H1 (cell line): ENCODE measurements at regions not wholly inside any gene's neighbourhood (a gene's known extent, or its start where the extent isn't known, plus 50 kb on each side); places are given as distances from the start of the nearest gene placed in this dataset.

Source experiments
- CTCF ChIA-PET: fragments of 300-600 bp; sonication (Branson Sonifier 250); formaldehyde crosslinking; loops from one replicate; lab custom pipeline; 2021; ENCODE audit not compliant: partially characterized antibody; lab: Charles Lee
- POLR2A ChIA-PET: fragments of 300-600 bp; sonication (Branson Sonifier 250); formaldehyde crosslinking; loops from one replicate; lab custom pipeline; 2021; ENCODE audit warnings: inconsistent platforms; ENCODE audit not compliant: partially characterized antibody; lab: Charles Lee
- DNase-seq, 2 experiments: peaks; one replicate each; pipeline versions ENCODE4 v3.0.0 to v3.0.0-alpha.2; 2010 to 2022; ENCODE audit warnings: low spot score in 2 of 2, low read depth in 1 of 2, mixed read lengths in 1 of 2
- FAIRE-seq: peaks from 2 replicates; lab custom pipeline; 2011; peaks lifted over from hg19 to GRCh38; lab: Jason Lieb, UNC
- H2AFZ ChIP-seq: 2 replicates; pipeline ENCODE4 v1.8.1; 2012; ENCODE audit warnings: low read length, inconsistent platforms
- H2AK5ac ChIP-seq: 2 replicates; pipeline ENCODE4 v1.6.1; 2013; ENCODE audit warnings: low read depth, low read length
- H2BK120ac ChIP-seq: replicated peaks from 2 replicates; pipeline ENCODE3; 2013; ENCODE audit warnings: low read depth, low read length, inconsistent platforms
- H2BK12ac ChIP-seq: 2 replicates; pipeline ENCODE4 v1.6.1; 2013; ENCODE audit warnings: low read depth, low read length
- H2BK15ac ChIP-seq: 2 replicates; pipeline ENCODE4 v1.6.1; 2013; ENCODE audit warnings: low read length
- H2BK20ac ChIP-seq: 2 replicates; pipeline ENCODE4 v1.6.1; 2013; ENCODE audit warnings: low read length
- H2BK5ac ChIP-seq: 2 replicates; pipeline ENCODE4 v1.6.1; 2013; ENCODE audit warnings: low read depth, low read length
- H3K14ac ChIP-seq: 2 replicates; pipeline ENCODE4 v1.6.1; 2013; ENCODE audit warnings: inconsistent platforms; ENCODE audit not compliant: insufficient read length
- H3K18ac ChIP-seq: 2 replicates; pipeline ENCODE4 v1.6.1; 2013; ENCODE audit warnings: low read length; ENCODE audit errors: extremely low read depth
- H3K23ac ChIP-seq: 2 replicates; pipeline ENCODE4 v1.6.1; 2013; ENCODE audit warnings: inconsistent platforms; ENCODE audit not compliant: insufficient read length
- H3K23me2 ChIP-seq: 2 replicates; pipeline ENCODE4 v1.6.1; 2013; ENCODE audit warnings: low read depth, low read length
- H3K27ac ChIP-seq: 2 replicates; pipeline ENCODE4 v1.6.1; 2011; ENCODE audit warnings: low read depth, low read length, inconsistent platforms
- H3K27me3 ChIP-seq, 4 experiments: replicated peaks in 1 of 4; 1 replicate in 1 of 4; 2 replicates in 3 of 4; pipeline versions ENCODE4 v1.6.1 to v1.8.1; 2011 to 2013; ENCODE audit warnings: low read length in 3 of 4, mild to moderate bottlenecking in 3 of 4, inconsistent platforms in 2 of 4, mixed read lengths in 2 of 4, moderate library complexity in 1 of 4; ENCODE audit not compliant: control insufficient read depth in 3 of 4, insufficient read depth in 3 of 4; ENCODE audit errors: extremely low read depth in 1 of 4
- H3K36me3 ChIP-seq, 4 experiments: 2 replicates each; pipeline versions ENCODE4 v1.6.1 to v1.8.1; 2011 to 2013; ENCODE audit warnings: mild to moderate bottlenecking in 4 of 4, low read length in 3 of 4, moderate library complexity in 2 of 4, control low read depth in 1 of 4, inconsistent platforms in 1 of 4; ENCODE audit not compliant: insufficient read depth in 4 of 4, control insufficient read depth in 2 of 4
- H3K4ac ChIP-seq: replicated peaks from 2 replicates; pipeline ENCODE3; 2013; ENCODE audit warnings: low read length, low read depth, mixed read lengths, inconsistent platforms; ENCODE audit not compliant: insufficient read length
- H3K4me1 ChIP-seq, 4 experiments: replicated peaks in 1 of 4; 1 replicate in 1 of 4; 2 replicates in 3 of 4; pipeline versions ENCODE4 v1.6.1 to v1.8.1; 2011 to 2013; ENCODE audit warnings: low read length in 3 of 4, inconsistent platforms in 2 of 4, mixed read lengths in 1 of 4; ENCODE audit not compliant: insufficient read depth in 4 of 4, control insufficient read depth in 3 of 4
- H3K4me2 ChIP-seq, 2 experiments: 2 replicates each; pipeline versions ENCODE4 v1.6.1 to v1.8.1; 2011 to 2013; ENCODE audit warnings: low read depth in 2 of 2, low read length in 2 of 2, control low read depth in 1 of 2, inconsistent platforms in 1 of 2, mild to moderate bottlenecking in 1 of 2; ENCODE audit not compliant: insufficient read depth in 1 of 2
- H3K4me3 ChIP-seq, 4 experiments: fragments of 200-600, 300-600 bp in 1 of 4; sonication (generic), shearing (Covaris generic), sonication (Bioruptor Twin) in 1 of 4; 2 replicates each; pipeline versions ENCODE4 v1.5.1 to v1.8.1; 2011 to 2016; ENCODE audit warnings: low read length in 4 of 4, low read depth in 3 of 4, control low read depth in 2 of 4, inconsistent platforms in 2 of 4, mild to moderate bottlenecking in 2 of 4, mixed read lengths in 1 of 4, moderate library complexity in 1 of 4; ENCODE audit not compliant: insufficient read depth in 2 of 4; ENCODE audit errors: extremely low read depth in 1 of 4
- H3K56ac ChIP-seq: replicated peaks from 2 replicates; pipeline ENCODE3; 2013; ENCODE audit warnings: low read depth, mild to moderate bottlenecking, mixed read lengths, low read length, inconsistent platforms; ENCODE audit not compliant: insufficient read length
- H3K79me1 ChIP-seq: 2 replicates; pipeline ENCODE4 v1.6.1; 2013; ENCODE audit warnings: low read depth, low read length, control low read depth
- H3K79me2 ChIP-seq, 2 experiments: 2 replicates each; pipeline versions ENCODE4 v1.6.1 to v1.8.1; 2012 to 2013; ENCODE audit warnings: low read length in 2 of 2, mild to moderate bottlenecking in 2 of 2, inconsistent platforms in 1 of 2; ENCODE audit not compliant: insufficient read depth in 2 of 2, control insufficient read depth in 1 of 2
- H3K9ac ChIP-seq, 4 experiments: replicated peaks in 1 of 4; 1 replicate in 1 of 4; 2 replicates in 3 of 4; pipeline versions ENCODE4 v1.6.1 to v1.8.1; 2011 to 2013; ENCODE audit warnings: low read depth in 3 of 4, low read length in 3 of 4, control low read depth in 2 of 4, mild to moderate bottlenecking in 2 of 4, moderate library complexity in 2 of 4, inconsistent platforms in 1 of 4; ENCODE audit errors: extremely low read depth in 1 of 4
- H3K9me3 ChIP-seq, 2 experiments: 2 replicates each; pipeline versions ENCODE4 v1.6.1 to v1.8.1; 2012 to 2013; ENCODE audit warnings: mild to moderate bottlenecking in 2 of 2, moderate library complexity in 2 of 2, control low read depth in 1 of 2, inconsistent platforms in 1 of 2, low read depth in 1 of 2, low read length in 1 of 2, mixed read lengths in 1 of 2; ENCODE audit not compliant: insufficient read depth in 2 of 2
- H4K20me1 ChIP-seq, 2 experiments: replicated peaks in 1 of 2; 2 replicates each; pipeline versions ENCODE3 to v1.8.1; 2011 to 2013; ENCODE audit warnings: inconsistent platforms in 2 of 2, low read length in 2 of 2, mild to moderate bottlenecking in 1 of 2; ENCODE audit not compliant: insufficient read depth in 2 of 2, control insufficient read depth in 1 of 2
- H4K5ac ChIP-seq: 2 replicates; pipeline ENCODE4 v1.6.1; 2013; ENCODE audit warnings: low read length, low read depth, mixed read lengths, inconsistent platforms; ENCODE audit not compliant: insufficient read length
- H4K8ac ChIP-seq: 2 replicates; pipeline ENCODE4 v1.8.0; 2013; ENCODE audit warnings: mild to moderate bottlenecking, moderate library complexity, low read length, inconsistent platforms; ENCODE audit not compliant: insufficient read depth; ENCODE audit errors: extremely low read depth
- H4K91ac ChIP-seq: replicated peaks from 2 replicates; pipeline ENCODE3; 2013; ENCODE audit warnings: low read length, mixed read lengths, inconsistent platforms; ENCODE audit not compliant: insufficient read length
- CBX8 ChIP-seq: fragments of 300-800, 300-1000 bp; sonication (generic); IDR thresholded peaks from 2 replicates; pipeline ENCODE4 v1.7.1; 2016; ENCODE audit warnings: low read depth, low read length, borderline replicate concordance
- CHD2 ChIP-seq: IDR thresholded peaks from 2 replicates; pipeline ENCODE4 v1.6.1; 2012; ENCODE audit warnings: low read length, improper control_type of control experiment
- EP300 ChIP-seq, 2 experiments: IDR thresholded peaks; 1 replicate in 1 of 2; 2 replicates in 1 of 2; pipeline ENCODE4 v1.6.1; 2011 to 2012; ENCODE audit warnings: low read depth in 2 of 2, low read length in 2 of 2, mild to moderate bottlenecking in 2 of 2, borderline replicate concordance in 1 of 2, inconsistent platforms in 1 of 2, moderate library complexity in 1 of 2
- FOSL1 ChIP-seq: IDR thresholded peaks from 2 replicates; pipeline ENCODE4 v1.6.1; 2011; ENCODE audit warnings: mild to moderate bottlenecking, low read depth, low read length, moderate library complexity; ENCODE audit not compliant: insufficient read depth
- MAFK ChIP-seq: IDR thresholded peaks from 2 replicates; pipeline ENCODE4 v1.6.1; 2012; ENCODE audit warnings: low read depth, mild to moderate bottlenecking, improper control_type of control experiment, low read length
- NRF1 ChIP-seq: IDR thresholded peaks from 2 replicates; pipeline ENCODE4 v1.6.1; 2011; ENCODE audit warnings: mild to moderate bottlenecking, low read depth, low read length, improper control_type of control experiment
- RAD21 ChIP-seq, 2 experiments: IDR thresholded peaks in 1 of 2; conservative IDR thresholded peaks in 1 of 2; 2 replicates each; pipeline ENCODE4 v1.6.1; 2011; ENCODE audit warnings: low read depth in 2 of 2, low read length in 2 of 2, improper control_type of control experiment in 1 of 2, inconsistent platforms in 1 of 2, mild to moderate bottlenecking in 1 of 2, moderate library complexity in 1 of 2
- RNF2 ChIP-seq: fragments of 200-900, 300-1000 bp; sonication (generic); IDR thresholded peaks from 2 replicates; pipeline ENCODE4 v1.7.1; 2016; ENCODE audit warnings: borderline replicate concordance, low read depth, mild to moderate bottlenecking, antibody characterized with exemption, low read length; ENCODE audit not compliant: poor library complexity, severe bottlenecking; ENCODE audit errors: missing control alignments
- TAF7 ChIP-seq: optimal IDR thresholded peaks from 2 replicates; pipeline ENCODE3; 2011; ENCODE audit warnings: low read depth, mild to moderate bottlenecking, inconsistent platforms, low read length, moderate library complexity, borderline replicate concordance
- TBP ChIP-seq: IDR thresholded peaks from 2 replicates; pipeline ENCODE4 v1.6.1; 2011; ENCODE audit warnings: low read depth, low read length, improper control_type of control experiment
- WGBS, 2 experiments: shearing (Covaris generic) in 1 of 2; methylation state at CpG; one replicate each; pipeline versions ENCODE4 v1.1.6 to v1.1.7; 2013 to 2015; ENCODE audit warnings: low lambda C conversion rate in 2 of 2, mixed read lengths in 2 of 2, inconsistent platforms in 1 of 2, low coverage in 1 of 2, missing lambda C conversion rate in 1 of 2; ENCODE audit not compliant: insufficient replicate concordance in 2 of 2, insufficient coverage in 1 of 2, insufficient read length in 1 of 2; ENCODE audit errors: extremely low coverage in 1 of 2, missing lambda C conversion rate in 1 of 2; 5-methylcytosine and 5-hydroxymethylcytosine counted together
- TF ChIP-seq, protein P1 (sequence below), 3 experiments: IDR thresholded peaks; 1 replicate in 2 of 3; 2 replicates in 1 of 3; pipeline versions ENCODE4 v1.5.1 to v1.6.1; 2011; ENCODE audit warnings: low read length in 3 of 3, mild to moderate bottlenecking in 3 of 3, inconsistent platforms in 2 of 3, low read depth in 1 of 3, moderate library complexity in 1 of 3; ENCODE audit not compliant: insufficient read depth in 1 of 3; ENCODE audit errors: control extremely low read depth in 1 of 3

- H3K4me1 ChIP-seq, result no peaks in the 10 kb centered on the region
- H3K36me3 ChIP-seq, result no peaks in the 10 kb centered on the region
- DNase-seq (no peak), FAIRE-seq (no peak)
- no peak overlapping the region for H3K9ac ChIP-seq
- no peak overlapping the region for H3K23ac ChIP-seq
- no peak overlapping the region for H2BK20ac ChIP-seq
- no peak overlapping the region for H2BK120ac ChIP-seq
- H2BK15ac ChIP-seq, result no peak overlapping the region
- H2AFZ ChIP-seq, result no peak overlapping the region
- no peak overlapping the region for H3K14ac ChIP-seq
- H2AK5ac ChIP-seq, result no peak overlapping the region
- WGBS, 2 experiments, result 95% methylated on average over 2 of the region's 2 CpGs; no CpG with 5 or more reads in 1 of the 2 experiments
- H3K4me2 ChIP-seq, result no peak overlapping the region
- no peak overlapping the region for H2BK5ac ChIP-seq
- POLR2A ChIA-PET, result interaction anchor here (0.7 kb wide), 1 partner anchor 197 kb away, joined by 3 read pairs; no protein-coding TSS in a partner anchor
- no peaks in the 10 kb centered on the region for H3K9me3 ChIP-seq
- H4K91ac ChIP-seq, result no peak overlapping the region
- no peak overlapping the region for H3K27ac ChIP-seq
- H3K79me2 ChIP-seq, result no peaks in the 10 kb centered on the region
- H2BK12ac ChIP-seq, result no peak overlapping the region
- H4K8ac ChIP-seq, result no peak overlapping the region
- CTCF ChIA-PET, result interaction anchor here (0.7 kb wide), 1 partner anchor 36 kb away, joined by 3 read pairs; no protein-coding TSS in a partner anchor
- no peaks in the 10 kb centered on the region for H3K79me1 ChIP-seq
- H3K56ac ChIP-seq, result no peak overlapping the region
- H3K4me3 ChIP-seq, result no peak overlapping the region
- no peak overlapping the region for H3K4ac ChIP-seq
- H4K20me1 ChIP-seq, result no peaks in the 10 kb centered on the region
- no peaks in the 10 kb centered on the region for H3K27me3 ChIP-seq
- H4K5ac ChIP-seq, result no peak overlapping the region
- H3K23me2 ChIP-seq, result no peaks in the 10 kb centered on the region
- no peak overlapping the region for H3K18ac ChIP-seq
- no peak for TF ChIP-seq RAD21 (IDR thresholded peaks at IDR 0.05 in 1 of 2, conservative IDR thresholded peaks at IDR 0.05 in 1 of 2; ENCODE audit: low read depth in 2 of 2, low read length in 2 of 2)
- TF ChIP-seq CBX8, result no peak
- no peak for TF ChIP-seq CHD2
- TF ChIP-seq TBP, result no peak
- no peak for TF ChIP-seq RNF2
- TF ChIP-seq FOSL1, result no peak
- no peak for TF ChIP-seq EP300 (IDR thresholded peaks at IDR 0.05; ENCODE audit: borderline replicate concordance in 1 of 2, low read depth in 2 of 2, low read length in 2 of 2)
- TF ChIP-seq, protein P1, sequence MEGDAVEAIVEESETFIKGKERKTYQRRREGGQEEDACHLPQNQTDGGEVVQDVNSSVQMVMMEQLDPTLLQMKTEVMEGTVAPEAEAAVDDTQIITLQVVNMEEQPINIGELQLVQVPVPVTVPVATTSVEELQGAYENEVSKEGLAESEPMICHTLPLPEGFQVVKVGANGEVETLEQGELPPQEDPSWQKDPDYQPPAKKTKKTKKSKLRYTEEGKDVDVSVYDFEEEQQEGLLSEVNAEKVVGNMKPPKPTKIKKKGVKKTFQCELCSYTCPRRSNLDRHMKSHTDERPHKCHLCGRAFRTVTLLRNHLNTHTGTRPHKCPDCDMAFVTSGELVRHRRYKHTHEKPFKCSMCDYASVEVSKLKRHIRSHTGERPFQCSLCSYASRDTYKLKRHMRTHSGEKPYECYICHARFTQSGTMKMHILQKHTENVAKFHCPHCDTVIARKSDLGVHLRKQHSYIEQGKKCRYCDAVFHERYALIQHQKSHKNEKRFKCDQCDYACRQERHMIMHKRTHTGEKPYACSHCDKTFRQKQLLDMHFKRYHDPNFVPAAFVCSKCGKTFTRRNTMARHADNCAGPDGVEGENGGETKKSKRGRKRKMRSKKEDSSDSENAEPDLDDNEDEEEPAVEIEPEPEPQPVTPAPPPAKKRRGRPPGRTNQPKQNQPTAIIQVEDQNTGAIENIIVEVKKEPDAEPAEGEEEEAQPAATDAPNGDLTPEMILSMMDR (IDR thresholded peaks at IDR 0.05; ENCODE audit: control extremely low read depth in 1 of 3, insufficient read depth in 1 of 3, low read depth in 1 of 3, low read length in 3 of 3), result no peak
- no peak for TF ChIP-seq MAFK
- no peak for TF ChIP-seq TAF7
- no peak for TF ChIP-seq NRF1
Measured at GRCh38 chr2:221137385-221137784, 434.7 kb downstream of the EPHA4 start.
